ENCODE measurements at regions not wholly inside any gene's neighbourhood (a gene's known extent, or its start where the extent isn't known, plus 50 kb on each side); places are given as distances from the start of the nearest gene placed in this dataset.
"Not testable (repeated sequence)": the region's sequence is repeated elsewhere in the genome, so short reads cannot be mapped to it uniquely, and the experiment has no call there.

DNA sequence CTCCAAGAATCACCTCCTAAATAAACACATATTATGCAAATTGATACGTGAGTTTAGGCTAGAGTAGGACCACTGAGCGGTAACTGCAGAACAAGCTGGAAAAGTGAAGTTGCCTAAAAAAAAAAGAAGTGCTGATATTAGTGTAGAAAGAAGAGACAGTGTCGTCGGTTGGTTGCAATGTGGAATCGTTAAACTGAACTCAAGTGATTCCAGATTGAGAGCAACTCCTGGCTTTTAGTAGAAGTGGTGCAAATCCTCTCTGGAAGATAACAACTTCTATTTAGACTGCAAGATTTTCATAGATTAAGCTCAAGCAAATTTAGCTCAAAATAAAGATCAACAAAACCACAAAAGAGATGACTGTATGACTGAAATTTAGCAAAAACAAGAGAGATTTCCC is 97.0 kb upstream of the PGR start:
- TF ChIP-seq, protein P1, sequence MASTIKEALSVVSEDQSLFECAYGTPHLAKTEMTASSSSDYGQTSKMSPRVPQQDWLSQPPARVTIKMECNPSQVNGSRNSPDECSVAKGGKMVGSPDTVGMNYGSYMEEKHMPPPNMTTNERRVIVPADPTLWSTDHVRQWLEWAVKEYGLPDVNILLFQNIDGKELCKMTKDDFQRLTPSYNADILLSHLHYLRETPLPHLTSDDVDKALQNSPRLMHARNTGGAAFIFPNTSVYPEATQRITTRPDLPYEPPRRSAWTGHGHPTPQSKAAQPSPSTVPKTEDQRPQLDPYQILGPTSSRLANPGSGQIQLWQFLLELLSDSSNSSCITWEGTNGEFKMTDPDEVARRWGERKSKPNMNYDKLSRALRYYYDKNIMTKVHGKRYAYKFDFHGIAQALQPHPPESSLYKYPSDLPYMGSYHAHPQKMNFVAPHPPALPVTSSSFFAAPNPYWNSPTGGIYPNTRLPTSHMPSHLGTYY (CRISPR knock-in tag; IDR thresholded peaks at IDR 0.05): no peak
- TF ChIP-seq ZNF263 (CRISPR knock-in tag; IDR thresholded peaks at IDR 0.05; ENCODE audit: low read depth) (no peak), ZNF232 (CRISPR knock-in tag; IDR thresholded peaks at IDR 0.05) (no peak), NFYB (CRISPR knock-in tag; conservative IDR thresholded peaks at IDR 0.05; ENCODE audit: low read depth) (no peak), ATF1 (CRISPR knock-in tag; IDR thresholded peaks at IDR 0.05) (no peak), RORB (CRISPR knock-in tag; IDR thresholded peaks at IDR 0.05) (no peak), MYBL2 (CRISPR knock-in tag; IDR thresholded peaks at IDR 0.05) (no peak), NR3C1 (CRISPR knock-in tag; conservative IDR thresholded peaks at IDR 0.05; ENCODE audit: low read depth) (no peak), SOX15 (CRISPR knock-in tag; IDR thresholded peaks at IDR 0.05) (no peak), ZBTB21 (CRISPR knock-in tag; IDR thresholded peaks at IDR 0.05; ENCODE audit: borderline replicate concordance) (no peak), ZNF219 (CRISPR knock-in tag; IDR thresholded peaks at IDR 0.05; ENCODE audit: borderline replicate concordance) (no peak)
- TF ChIP-seq, protein P2, sequence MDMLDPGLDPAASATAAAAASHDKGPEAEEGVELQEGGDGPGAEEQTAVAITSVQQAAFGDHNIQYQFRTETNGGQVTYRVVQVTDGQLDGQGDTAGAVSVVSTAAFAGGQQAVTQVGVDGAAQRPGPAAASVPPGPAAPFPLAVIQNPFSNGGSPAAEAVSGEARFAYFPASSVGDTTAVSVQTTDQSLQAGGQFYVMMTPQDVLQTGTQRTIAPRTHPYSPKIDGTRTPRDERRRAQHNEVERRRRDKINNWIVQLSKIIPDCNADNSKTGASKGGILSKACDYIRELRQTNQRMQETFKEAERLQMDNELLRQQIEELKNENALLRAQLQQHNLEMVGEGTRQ (CRISPR knock-in tag; IDR thresholded peaks at IDR 0.05): no peak
- TF ChIP-seq, protein P3, sequence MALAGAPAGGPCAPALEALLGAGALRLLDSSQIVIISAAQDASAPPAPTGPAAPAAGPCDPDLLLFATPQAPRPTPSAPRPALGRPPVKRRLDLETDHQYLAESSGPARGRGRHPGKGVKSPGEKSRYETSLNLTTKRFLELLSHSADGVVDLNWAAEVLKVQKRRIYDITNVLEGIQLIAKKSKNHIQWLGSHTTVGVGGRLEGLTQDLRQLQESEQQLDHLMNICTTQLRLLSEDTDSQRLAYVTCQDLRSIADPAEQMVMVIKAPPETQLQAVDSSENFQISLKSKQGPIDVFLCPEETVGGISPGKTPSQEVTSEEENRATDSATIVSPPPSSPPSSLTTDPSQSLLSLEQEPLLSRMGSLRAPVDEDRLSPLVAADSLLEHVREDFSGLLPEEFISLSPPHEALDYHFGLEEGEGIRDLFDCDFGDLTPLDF (CRISPR knock-in tag; IDR thresholded peaks at IDR 0.05): no peak
- TF ChIP-seq, protein P4, sequence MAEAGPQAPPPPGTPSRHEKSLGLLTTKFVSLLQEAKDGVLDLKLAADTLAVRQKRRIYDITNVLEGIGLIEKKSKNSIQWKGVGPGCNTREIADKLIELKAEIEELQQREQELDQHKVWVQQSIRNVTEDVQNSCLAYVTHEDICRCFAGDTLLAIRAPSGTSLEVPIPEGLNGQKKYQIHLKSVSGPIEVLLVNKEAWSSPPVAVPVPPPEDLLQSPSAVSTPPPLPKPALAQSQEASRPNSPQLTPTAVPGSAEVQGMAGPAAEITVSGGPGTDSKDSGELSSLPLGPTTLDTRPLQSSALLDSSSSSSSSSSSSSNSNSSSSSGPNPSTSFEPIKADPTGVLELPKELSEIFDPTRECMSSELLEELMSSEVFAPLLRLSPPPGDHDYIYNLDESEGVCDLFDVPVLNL (CRISPR knock-in tag; IDR thresholded peaks at IDR 0.05; ENCODE audit: borderline replicate concordance, low read depth): no peak
- ChIA-PET CTCF (no interaction called here), POLR2A (no interaction called here)
- Mint-ChIP-seq H3K4me1 (no peaks in the 10 kb centered on the region), H3K9me3 (peaks cover 73% of the 10 kb centered on the region), H3K27me3 (ENCODE audit: low read depth) (no peaks in the 10 kb centered on the region; the same call in 1 of the 2 replicates), H3K27ac (no peak overlapping the region), H3K36me3 (peaks cover 32% of the 10 kb centered on the region), H3K4me3 (no peak overlapping the region)
- DNase-seq (ENCODE audit: low spot score): no peak
- ATAC-seq: no peak

DNA sequence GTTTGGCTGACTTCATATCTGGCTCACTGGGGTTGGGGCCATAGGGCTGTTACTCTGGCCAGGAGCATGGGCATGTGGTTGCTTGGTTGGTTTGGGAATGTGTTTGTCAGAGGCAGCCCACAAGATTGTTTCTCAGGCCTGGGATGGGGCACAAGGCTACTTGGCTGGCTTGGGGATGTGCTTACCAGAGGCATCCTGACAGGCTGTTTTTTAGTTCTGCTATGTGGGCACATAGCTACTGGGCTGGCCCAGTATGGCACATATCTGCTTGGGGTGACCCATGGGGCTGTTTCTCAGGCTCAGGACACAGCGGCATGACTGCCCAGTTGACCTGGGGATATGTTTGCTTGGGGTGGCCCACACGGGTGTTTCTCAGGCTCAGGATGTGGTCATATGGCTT is 94.6 kb upstream of the PGR start:
- Mint-ChIP-seq H3K27me3 (ENCODE audit: low read depth) (0 out of 2 replicates have a peak, but pooled peaks cover 2% of the 10 kb centered on the region), H3K4me3 (no peak overlapping the region), H3K27ac (no peak overlapping the region), H3K9me3 (peaks cover 80% of the 10 kb centered on the region), H3K4me1 (no peaks in the 10 kb centered on the region), H3K36me3 (peaks cover 38% of the 10 kb centered on the region)
- DNase-seq (ENCODE audit: low spot score) (no peak), ATAC-seq (no peak)
- POLR2A ChIA-PET: no interaction called here
- TF ChIP-seq NFYB (CRISPR knock-in tag; conservative IDR thresholded peaks at IDR 0.05; ENCODE audit: low read depth) (no peak), MYBL2 (CRISPR knock-in tag; IDR thresholded peaks at IDR 0.05) (no peak), ETV6 (CRISPR knock-in tag; IDR thresholded peaks at IDR 0.05) (no peak), SMAD3 (CRISPR knock-in tag; IDR thresholded peaks at IDR 0.05; ENCODE audit: borderline replicate concordance) (no peak), RORB (CRISPR knock-in tag; IDR thresholded peaks at IDR 0.05) (no peak), ZNF219 (CRISPR knock-in tag; IDR thresholded peaks at IDR 0.05; ENCODE audit: borderline replicate concordance) (no peak)
- TF ChIP-seq, protein P5, sequence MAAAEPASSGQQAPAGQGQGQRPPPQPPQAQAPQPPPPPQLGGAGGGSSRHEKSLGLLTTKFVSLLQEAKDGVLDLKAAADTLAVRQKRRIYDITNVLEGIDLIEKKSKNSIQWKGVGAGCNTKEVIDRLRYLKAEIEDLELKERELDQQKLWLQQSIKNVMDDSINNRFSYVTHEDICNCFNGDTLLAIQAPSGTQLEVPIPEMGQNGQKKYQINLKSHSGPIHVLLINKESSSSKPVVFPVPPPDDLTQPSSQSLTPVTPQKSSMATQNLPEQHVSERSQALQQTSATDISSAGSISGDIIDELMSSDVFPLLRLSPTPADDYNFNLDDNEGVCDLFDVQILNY (CRISPR knock-in tag; IDR thresholded peaks at IDR 0.05): no peak
- CTCF ChIA-PET: no interaction called here

DNA sequence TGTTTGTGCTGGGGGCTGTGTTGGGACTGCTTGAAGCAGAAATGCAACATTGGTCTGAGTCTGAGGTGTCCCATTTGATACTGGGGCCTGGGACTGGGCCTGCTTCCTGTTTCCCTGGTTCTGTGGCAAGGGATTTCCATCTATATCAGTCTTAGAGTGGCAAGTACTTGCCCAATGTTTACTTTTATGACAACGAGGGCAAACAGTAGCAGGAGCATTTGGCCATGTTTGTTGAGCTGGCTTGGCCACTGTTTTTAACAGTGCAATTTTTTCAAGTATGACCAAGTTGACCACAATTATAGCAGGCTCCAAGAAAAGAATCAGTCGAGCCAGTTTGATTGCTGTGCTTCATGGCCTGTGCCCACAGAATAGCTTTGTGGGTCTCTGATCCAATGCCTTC is 88.5 kb upstream of the PGR start:
- H3K9me3 Mint-ChIP-seq: peaks cover 62% of the 10 kb centered on the region
- CTCF ChIA-PET; H3K27ac Mint-ChIP-seq; POLR2A ChIA-PET; H3K4me3 Mint-ChIP-seq; DNase-seq (ENCODE audit: low spot score); H3K27me3 Mint-ChIP-seq (ENCODE audit: low read depth); ATAC-seq: not testable (repeated sequence)
- peaks cover 12% of the 10 kb centered on the region for H3K4me1 Mint-ChIP-seq
- peaks cover 31% of the 10 kb centered on the region for H3K36me3 Mint-ChIP-seq

DNA sequence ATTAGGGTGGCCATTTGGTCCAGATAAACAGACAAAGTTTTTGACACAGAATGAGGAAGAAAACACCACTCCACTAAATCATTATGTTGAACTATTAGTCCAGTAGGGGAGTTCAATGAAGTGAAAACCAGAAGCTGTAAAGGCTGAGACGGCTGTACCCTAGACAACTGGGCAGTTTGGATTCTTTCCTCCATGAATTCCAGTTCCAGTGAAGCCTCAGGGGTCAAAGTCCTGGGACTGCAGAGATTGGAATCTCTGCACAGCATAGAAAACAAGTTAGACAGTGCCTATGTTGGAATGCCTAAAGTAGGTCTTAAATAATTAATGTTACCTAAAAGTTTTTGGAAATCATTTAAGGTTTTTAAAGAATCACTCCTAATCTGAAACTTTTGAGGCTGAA is 86.5 kb upstream of the PGR start:
- Mint-ChIP-seq H3K36me3 (peaks cover 44% of the 10 kb centered on the region), H3K4me1 (peaks cover 12% of the 10 kb centered on the region), H3K9me3 (peaks cover 66% of the 10 kb centered on the region)
- ATAC-seq; H3K27ac Mint-ChIP-seq; POLR2A ChIA-PET; H3K4me3 Mint-ChIP-seq; CTCF ChIA-PET; H3K27me3 Mint-ChIP-seq (ENCODE audit: low read depth); DNase-seq (ENCODE audit: low spot score): not testable (repeated sequence)

Data from WTC11 (cell line).